ENCODE measurements at regions not wholly inside any gene's neighbourhood (a gene's known extent, or its start where the extent isn't known, plus 50 kb on each side); places are given as distances from the start of the nearest gene placed in this dataset.
"Not testable (repeated sequence)": the region's sequence is repeated elsewhere in the genome, so short reads cannot be mapped to it uniquely, and the experiment has no call there.

- no peak for DNase-seq (ENCODE audit: low spot score)
These were observed 1065.7 kb downstream of the DNAJB9 start for GRCh38 chr7:109635374-109635773.

- DNase-seq (ENCODE audit: low spot score) = no peak
These were observed 1067.8 kb downstream of the DNAJB9 start for GRCh38 chr7:109637428-109637990.

GRCh38 chr7:109638321-109638720 is 1068.6 kb downstream of the DNAJB9 start:
- DNase-seq (ENCODE audit: low spot score) = no peak

GRCh38 chr7:109639561-109639960 is 1069.9 kb downstream of the DNAJB9 start:
- DNase-seq (ENCODE audit: low spot score) = no peak

- no peak for DNase-seq (ENCODE audit: low spot score)
These were observed 1071.8 kb downstream of the DNAJB9 start for GRCh38 chr7:109641445-109641844.

- DNase-seq (ENCODE audit: low spot score) = no peak
These were observed 1076.5 kb downstream of the DNAJB9 start for GRCh38 chr7:109646124-109646523.

- DNase-seq (ENCODE audit: low spot score) = not testable (repeated sequence)
These were observed 1076.9 kb downstream of the DNAJB9 start for GRCh38 chr7:109646594-109646993.

- DNase-seq (ENCODE audit: low spot score) = not testable (repeated sequence)
These were observed 1077.6 kb downstream of the DNAJB9 start for GRCh38 chr7:109647263-109647662.

GRCh38 chr7:109659261-109659660 is 1089.6 kb downstream of the DNAJB9 start:
- no peak for DNase-seq (ENCODE audit: low spot score)

GRCh38 chr7:109660401-109660800 is 1090.7 kb downstream of the DNAJB9 start:
- DNase-seq (ENCODE audit: low spot score) = no peak

GRCh38 chr7:109663806-109664205 is 1094.1 kb downstream of the DNAJB9 start:
- no peak for DNase-seq (ENCODE audit: low spot score)

- DNase-seq (ENCODE audit: low spot score) = not testable (repeated sequence)
These were observed 1117.6 kb downstream of the DNAJB9 start for GRCh38 chr7:109687269-109687668.

GRCh38 chr7:109692613-109693012 is 1122.9 kb downstream of the DNAJB9 start:
- not testable (repeated sequence) for DNase-seq (ENCODE audit: low spot score)

GRCh38 chr7:109694149-109695071 is 1124.7 kb downstream of the DNAJB9 start:
- no peak for DNase-seq (ENCODE audit: low spot score)

GRCh38 chr7:109695419-109695818 is 1125.7 kb downstream of the DNAJB9 start:
- no peak for DNase-seq (ENCODE audit: low spot score)

GRCh38 chr7:109696723-109697122 is 1127.0 kb downstream of the DNAJB9 start:
- no peak for DNase-seq (ENCODE audit: low spot score)

- DNase-seq (ENCODE audit: low spot score) = no peak
These were observed 1130.0 kb downstream of the DNAJB9 start for GRCh38 chr7:109699661-109700060.

GRCh38 chr7:109713366-109713765 is 1143.7 kb downstream of the DNAJB9 start:
- DNase-seq (ENCODE audit: low spot score) = no peak

GRCh38 chr7:109719359-109719758 is 1149.7 kb downstream of the DNAJB9 start:
- DNase-seq (ENCODE audit: low spot score) = not testable (repeated sequence)

- DNase-seq (ENCODE audit: low spot score) = no peak
These were observed 1164.9 kb downstream of the DNAJB9 start for GRCh38 chr7:109734601-109735000.

GRCh38 chr7:109735881-109736280 is 1166.2 kb downstream of the DNAJB9 start:
- no peak for DNase-seq (ENCODE audit: low spot score)

GRCh38 chr7:109745677-109746410 is 1176.2 kb downstream of the DNAJB9 start:
- DNase-seq (ENCODE audit: low spot score) = no peak

- no peak for DNase-seq (ENCODE audit: low spot score)
These were observed 1181.6 kb downstream of the DNAJB9 start for GRCh38 chr7:109751241-109751640.

All from HuH-7 (cell line).